ENCODE measurements at regions not wholly inside any gene's neighbourhood (a gene's known extent, or its start where the extent isn't known, plus 50 kb on each side); places are given as distances from the start of the nearest gene placed in this dataset.

- DNase-seq (ENCODE audit: low read depth in 2 of 2, low spot score in 1 of 2): no peak
Observed at GRCh38 chr10:4775808-4776207, 50.2 kb upstream of the AKR1E2 start.

- DNase-seq (ENCODE audit: low read depth in 2 of 2, low spot score in 1 of 2): no peak
Observed at GRCh38 chr10:4772202-4772570, 53.8 kb upstream of the AKR1E2 start.

- DNase-seq (ENCODE audit: low read depth in 2 of 2, low spot score in 1 of 2): no peak
Observed at GRCh38 chr10:4771554-4772201, 54.3 kb upstream of the AKR1E2 start.

- no peak for DNase-seq (ENCODE audit: low read depth in 2 of 2, low spot score in 1 of 2)
Observed at GRCh38 chr10:4770801-4771553, 55.0 kb upstream of the AKR1E2 start.

GRCh38 chr10:4768416-4768815 is 57.6 kb upstream of the AKR1E2 start:
- no peak for DNase-seq (ENCODE audit: low read depth in 2 of 2, low spot score in 1 of 2)

- DNase-seq (ENCODE audit: low read depth in 2 of 2, low spot score in 1 of 2): no peak
Observed at GRCh38 chr10:4767033-4767814, 58.8 kb upstream of the AKR1E2 start.

GRCh38 chr10:4766454-4766853 is 59.6 kb upstream of the AKR1E2 start:
- DNase-seq (ENCODE audit: low read depth in 2 of 2, low spot score in 1 of 2): no peak

GRCh38 chr10:4765428-4765827 is 60.6 kb upstream of the AKR1E2 start:
- no peak for DNase-seq (ENCODE audit: low read depth in 2 of 2, low spot score in 1 of 2)

- DNase-seq (ENCODE audit: low read depth in 2 of 2, low spot score in 1 of 2): no peak
Observed at GRCh38 chr10:4763960-4764428, 62.0 kb upstream of the AKR1E2 start.

- no peak for DNase-seq (ENCODE audit: low read depth in 2 of 2, low spot score in 1 of 2)
Observed at GRCh38 chr10:4763513-4763912, 62.5 kb upstream of the AKR1E2 start.

GRCh38 chr10:4758256-4758655 is 67.8 kb upstream of the AKR1E2 start:
- DNase-seq (ENCODE audit: low read depth in 2 of 2, low spot score in 1 of 2): no peak

- DNase-seq (ENCODE audit: low read depth in 2 of 2, low spot score in 1 of 2): no peak
Observed at GRCh38 chr10:4755286-4755989, 70.6 kb upstream of the AKR1E2 start.

- no peak for DNase-seq (ENCODE audit: low read depth in 2 of 2, low spot score in 1 of 2)
Observed at GRCh38 chr10:4754143-4754542, 71.9 kb upstream of the AKR1E2 start.

GRCh38 chr10:4751211-4751610 is 74.8 kb upstream of the AKR1E2 start:
- no peak for DNase-seq (ENCODE audit: low read depth in 2 of 2, low spot score in 1 of 2)

- DNase-seq (ENCODE audit: low read depth in 2 of 2, low spot score in 1 of 2): no peak
Observed at GRCh38 chr10:4749271-4749574, 76.8 kb upstream of the AKR1E2 start.

GRCh38 chr10:4748491-4749270 is 77.3 kb upstream of the AKR1E2 start:
- DNase-seq (ENCODE audit: low read depth in 2 of 2, low spot score in 1 of 2): no peak

GRCh38 chr10:4742217-4742616 is 83.8 kb upstream of the AKR1E2 start:
- no peak for DNase-seq (ENCODE audit: low read depth in 2 of 2, low spot score in 1 of 2)

GRCh38 chr10:4740471-4740870 is 85.5 kb upstream of the AKR1E2 start:
- DNase-seq (ENCODE audit: low read depth in 2 of 2, low spot score in 1 of 2): no peak

- DNase-seq (ENCODE audit: low read depth in 2 of 2, low spot score in 1 of 2): no peak
Observed at GRCh38 chr10:4736608-4737007, 89.4 kb upstream of the AKR1E2 start.

GRCh38 chr10:4736183-4736582 is 89.8 kb upstream of the AKR1E2 start:
- DNase-seq (ENCODE audit: low read depth in 2 of 2, low spot score in 1 of 2): no peak

- DNase-seq (ENCODE audit: low read depth in 2 of 2, low spot score in 1 of 2): no peak
Observed at GRCh38 chr10:4733843-4734224, 92.2 kb upstream of the AKR1E2 start.

Measured in stimulated activated CD8-positive, alpha-beta memory T cell treated with anti-CD3 and anti-CD28 coated beads, Interleukin-4, amount 100 ng/mL, for 4 hours (primary cell).